Activated naive CD8-positive, alpha-beta T cell treated with anti-CD3 and anti-CD28 coated beads, Interleukin-2, amount 10 ng/mL, durations not matched to agents 7 days and 5 days (primary cell): ENCODE measurements at regions not wholly inside any gene's neighbourhood (a gene's known extent, or its start where the extent isn't known, plus 50 kb on each side); places are given as distances from the start of the nearest gene placed in this dataset.

Experiments
- ATAC-seq: fragments of 150-1000 bp; cut with Tn5 transposase; one replicate; pipeline ENCODE4 v1.10.0; 2021; ENCODE audit warnings: low read depth, moderate library complexity
- POLR2A ChIA-PET: fragments of 350-600 bp; sonication (Branson Sonifier 250); formaldehyde crosslinking; loops from one replicate; lab custom pipeline; 2021; ENCODE audit warnings: antibody characterized with exemption; lab: Charles Lee
- DNase-seq: peaks from one replicate; pipeline ENCODE4 v3.0.0; 2021
- H3K27ac Mint-ChIP-seq: one replicate; pipeline ENCODE4 v1.8.0; 2022; ENCODE audit warnings: mild to moderate bottlenecking, mixed read lengths
- H3K27me3 Mint-ChIP-seq: one replicate; pipeline ENCODE4 v1.8.0; 2022; ENCODE audit warnings: mild to moderate bottlenecking, moderate library complexity, mixed read lengths
- H3K36me3 Mint-ChIP-seq: one replicate; pipeline ENCODE4 v1.8.0; 2021; ENCODE audit warnings: mild to moderate bottlenecking, mixed read lengths
- H3K4me1 Mint-ChIP-seq: one replicate; pipeline ENCODE4 v1.8.0; 2021; ENCODE audit warnings: mixed read lengths
- H3K4me3 Mint-ChIP-seq: one replicate; pipeline ENCODE4 v1.8.0; 2022; ENCODE audit warnings: mild to moderate bottlenecking, moderate library complexity, mixed read lengths
- H3K9me3 Mint-ChIP-seq: one replicate; pipeline ENCODE4 v1.8.0; 2021; ENCODE audit warnings: mixed read lengths

DNA sequence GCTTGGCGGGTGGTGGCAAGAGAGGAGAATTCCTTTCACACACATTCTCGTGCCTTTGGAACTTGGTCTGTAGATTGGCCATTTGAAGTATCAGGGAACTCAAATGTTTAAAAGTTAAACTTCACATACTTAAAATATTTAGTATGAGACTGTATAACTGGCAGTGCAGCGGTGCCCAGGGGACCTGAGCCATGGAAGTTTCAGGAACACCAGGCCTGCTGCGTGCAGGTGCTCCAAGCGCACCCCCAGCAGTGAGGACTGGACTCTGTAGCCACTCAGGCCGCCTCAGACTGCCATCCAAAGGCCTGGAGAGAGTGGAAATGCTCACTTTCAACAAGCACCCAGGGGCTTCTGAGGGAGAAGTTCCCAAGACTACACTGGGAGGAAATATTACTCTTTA, 273.5 kb upstream of the IRX2 start:
- no peak for ATAC-seq
- no peaks in the 10 kb centered on the region for H3K36me3 Mint-ChIP-seq
- H3K27ac Mint-ChIP-seq: no peak overlapping the region
- peaks cover 6% of the 10 kb centered on the region for H3K9me3 Mint-ChIP-seq
- H3K27me3 Mint-ChIP-seq: no peaks in the 10 kb centered on the region
- DNase-seq: no peak
- H3K4me3 Mint-ChIP-seq: no peak overlapping the region
- H3K4me1 Mint-ChIP-seq: no peaks in the 10 kb centered on the region
- POLR2A ChIA-PET: no interaction called here

DNA sequence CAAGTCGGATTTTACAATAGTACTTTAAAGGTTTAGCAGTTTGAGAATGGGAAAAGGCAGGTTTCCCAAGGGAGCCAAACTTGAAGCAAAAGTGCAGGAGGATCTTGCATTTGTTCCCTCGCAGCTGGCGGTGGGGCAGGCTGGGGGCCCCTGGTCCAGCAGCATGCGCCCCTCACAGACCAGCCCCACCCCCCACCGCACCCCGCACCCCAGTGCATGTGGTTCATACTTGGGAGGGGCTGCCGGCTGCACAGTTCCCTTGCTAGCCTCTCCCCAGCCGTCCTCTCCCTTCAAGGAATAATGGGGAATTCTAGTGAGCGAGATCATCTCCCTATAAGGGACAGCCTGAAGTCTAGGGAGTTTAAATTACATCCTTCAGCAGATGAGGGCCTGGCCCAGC, 273.1 kb upstream of the IRX2 start:
- Mint-ChIP-seq H3K36me3 (no peaks in the 10 kb centered on the region), H3K4me1 (no peaks in the 10 kb centered on the region), H3K27me3 (no peaks in the 10 kb centered on the region), H3K27ac (no peak overlapping the region), H3K4me3 (no peak overlapping the region), H3K9me3 (peaks cover 6% of the 10 kb centered on the region)
- ATAC-seq (no peak), DNase-seq (no peak)
- POLR2A ChIA-PET: no interaction called here

DNA sequence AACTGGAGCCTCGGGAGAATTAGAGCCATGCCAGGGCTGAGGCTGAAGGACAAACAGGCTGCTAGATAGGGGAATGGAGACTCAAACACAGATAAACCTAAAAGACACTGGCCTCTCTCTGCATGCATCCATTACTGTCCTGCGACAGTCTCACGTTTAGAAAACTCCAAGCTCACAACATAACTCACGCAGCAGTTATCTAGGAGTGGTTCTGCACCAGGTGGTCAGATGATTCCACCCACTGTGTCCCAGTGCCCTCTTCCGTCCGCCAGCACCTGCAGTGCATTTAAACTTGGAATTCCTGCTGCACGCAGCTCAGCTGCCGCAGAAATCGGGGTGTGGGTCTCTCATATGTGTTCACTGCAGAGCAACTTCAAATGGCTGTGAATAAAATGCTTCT, 272.6 kb upstream of the IRX2 start:
- POLR2A ChIA-PET: no interaction called here
- Mint-ChIP-seq H3K9me3 (peaks cover 6% of the 10 kb centered on the region), H3K4me3 (no peak overlapping the region), H3K4me1 (no peaks in the 10 kb centered on the region), H3K27me3 (no peaks in the 10 kb centered on the region), H3K36me3 (no peaks in the 10 kb centered on the region), H3K27ac (no peak overlapping the region)
- no peak for ATAC-seq
- DNase-seq: no peak

DNA sequence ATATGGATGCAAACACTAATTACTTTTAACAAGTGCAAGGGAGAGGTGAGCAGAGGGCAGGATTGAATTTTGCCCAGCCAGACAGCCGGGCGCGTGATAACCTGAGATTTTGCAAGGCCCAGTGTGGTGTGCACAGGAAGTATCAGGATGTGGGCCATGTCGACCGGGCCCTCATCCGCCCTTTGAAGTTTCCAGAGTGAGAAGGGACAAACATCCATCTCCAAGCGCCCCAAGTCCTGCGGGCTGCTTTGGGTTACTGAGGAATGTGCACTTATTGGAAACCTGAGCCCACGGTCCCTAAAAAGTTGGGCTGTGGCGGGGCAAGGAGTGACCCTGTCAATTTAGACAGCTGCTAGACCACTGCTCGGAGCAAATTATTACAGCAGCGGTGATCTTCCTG, 272.2 kb upstream of the IRX2 start:
- no peak for DNase-seq
- POLR2A ChIA-PET: no interaction called here
- no peaks in the 10 kb centered on the region for H3K4me1 Mint-ChIP-seq
- no peaks in the 10 kb centered on the region for H3K27me3 Mint-ChIP-seq
- no peaks in the 10 kb centered on the region for H3K36me3 Mint-ChIP-seq
- no peak overlapping the region for H3K4me3 Mint-ChIP-seq
- no peak for ATAC-seq
- H3K27ac Mint-ChIP-seq: no peak overlapping the region
- peaks cover 6% of the 10 kb centered on the region for H3K9me3 Mint-ChIP-seq

DNA sequence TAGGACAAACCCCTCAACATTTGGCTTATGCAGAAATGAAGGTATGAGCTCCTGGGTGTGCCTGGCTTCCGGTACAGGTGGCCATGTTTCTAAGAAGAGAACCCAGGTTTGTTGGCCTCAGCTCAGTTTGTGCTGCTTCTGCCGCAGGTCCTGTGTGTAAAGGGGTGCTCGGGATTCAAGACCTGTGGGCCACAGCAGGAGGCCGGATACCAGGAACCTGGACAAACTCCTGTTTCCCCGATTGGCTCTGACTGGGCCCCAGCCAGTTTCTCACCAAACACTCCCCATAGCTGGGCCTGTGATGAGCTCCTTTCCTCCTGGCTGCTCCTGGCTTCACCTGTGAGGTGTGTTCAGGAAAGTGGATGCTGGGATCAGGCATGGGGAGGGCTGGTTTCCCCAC, 271.2 kb upstream of the IRX2 start:
- H3K36me3 Mint-ChIP-seq: no peaks in the 10 kb centered on the region
- POLR2A ChIA-PET: no interaction called here
- no peak overlapping the region for H3K4me3 Mint-ChIP-seq

DNA sequence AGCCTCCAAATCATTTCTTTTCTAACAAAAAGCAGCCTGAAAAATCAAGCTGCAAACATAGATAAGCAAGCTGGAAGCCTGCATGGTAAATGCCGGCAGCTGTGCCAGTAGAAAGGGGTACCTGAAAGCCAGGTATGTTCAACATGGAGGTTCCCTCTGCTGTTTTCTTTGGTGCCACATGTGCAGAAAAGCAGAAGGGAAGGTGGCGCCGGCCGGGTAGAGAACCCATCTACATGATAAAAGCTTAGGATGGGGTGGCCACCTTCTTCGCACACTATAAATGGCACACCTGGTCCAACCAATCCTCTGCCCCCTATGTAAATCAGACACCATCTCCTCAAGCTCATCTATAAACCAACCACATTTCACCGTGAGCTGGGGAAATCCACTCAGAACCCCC, 268.9 kb upstream of the IRX2 start:
- H3K4me3 Mint-ChIP-seq: no peak overlapping the region
- H3K4me1 Mint-ChIP-seq: no peaks in the 10 kb centered on the region
- no peaks in the 10 kb centered on the region for H3K36me3 Mint-ChIP-seq
- H3K27ac Mint-ChIP-seq: no peak overlapping the region
- no peaks in the 10 kb centered on the region for H3K27me3 Mint-ChIP-seq
- POLR2A ChIA-PET: no interaction called here
- ATAC-seq (no peak), DNase-seq (no peak)
- H3K9me3 Mint-ChIP-seq: peaks cover 4% of the 10 kb centered on the region

More for the DNA sequence above, 271.2 kb upstream of the IRX2 start:
- DNase-seq (no peak), ATAC-seq (no peak)
- H3K27me3 Mint-ChIP-seq: no peaks in the 10 kb centered on the region
- no peak overlapping the region for H3K27ac Mint-ChIP-seq
- H3K4me1 Mint-ChIP-seq: no peaks in the 10 kb centered on the region
- peaks cover 4% of the 10 kb centered on the region for H3K9me3 Mint-ChIP-seq

DNA sequence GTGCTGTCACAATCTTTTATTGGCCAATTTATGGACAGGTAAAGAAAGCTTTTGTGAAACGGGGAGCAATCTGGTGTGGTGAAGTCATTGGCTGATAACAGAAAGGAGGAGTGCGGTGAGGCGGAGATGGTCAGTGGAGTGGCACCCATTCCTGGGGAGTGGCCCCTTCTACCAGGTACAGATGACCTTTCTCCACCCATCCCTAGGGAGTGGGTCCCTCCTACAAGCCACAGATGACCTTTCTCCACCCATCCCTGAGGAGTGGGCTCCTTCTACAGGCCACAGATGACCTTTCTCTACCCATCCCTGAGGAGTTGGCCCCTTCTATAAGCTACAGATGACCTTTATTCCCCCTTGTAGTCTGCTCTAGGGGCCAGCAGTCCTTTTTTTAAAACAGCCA, 267.6 kb upstream of the IRX2 start:
- DNase-seq (no peak), ATAC-seq (no peak)
- H3K9me3 Mint-ChIP-seq: peaks cover 2% of the 10 kb centered on the region
- no peak overlapping the region for H3K27ac Mint-ChIP-seq
- no peaks in the 10 kb centered on the region for H3K27me3 Mint-ChIP-seq
- no peaks in the 10 kb centered on the region for H3K4me1 Mint-ChIP-seq
- no peaks in the 10 kb centered on the region for H3K36me3 Mint-ChIP-seq
- no peak overlapping the region for H3K4me3 Mint-ChIP-seq
- POLR2A ChIA-PET: no interaction called here

DNA sequence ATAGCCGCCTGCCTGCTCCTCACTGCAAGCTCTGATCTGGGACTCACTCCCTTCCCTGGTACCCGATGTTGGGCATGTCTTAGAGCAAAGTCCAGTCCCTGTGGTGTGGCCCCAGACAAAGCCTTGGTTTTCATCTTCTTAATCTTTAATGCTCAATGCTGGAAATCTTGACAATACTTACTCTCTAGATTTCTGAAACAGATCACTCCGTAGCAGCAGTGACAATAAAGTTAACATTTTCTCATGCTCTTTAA, 260.2 kb upstream of the IRX2 start:
- Mint-ChIP-seq H3K36me3 (no peaks in the 10 kb centered on the region), H3K4me1 (no peaks in the 10 kb centered on the region), H3K9me3 (no peaks in the 10 kb centered on the region), H3K27ac (no peak overlapping the region), H3K27me3 (no peaks in the 10 kb centered on the region), H3K4me3 (no peak overlapping the region)
- DNase-seq (no peak), ATAC-seq (no peak)
- POLR2A ChIA-PET: no interaction called here

DNA sequence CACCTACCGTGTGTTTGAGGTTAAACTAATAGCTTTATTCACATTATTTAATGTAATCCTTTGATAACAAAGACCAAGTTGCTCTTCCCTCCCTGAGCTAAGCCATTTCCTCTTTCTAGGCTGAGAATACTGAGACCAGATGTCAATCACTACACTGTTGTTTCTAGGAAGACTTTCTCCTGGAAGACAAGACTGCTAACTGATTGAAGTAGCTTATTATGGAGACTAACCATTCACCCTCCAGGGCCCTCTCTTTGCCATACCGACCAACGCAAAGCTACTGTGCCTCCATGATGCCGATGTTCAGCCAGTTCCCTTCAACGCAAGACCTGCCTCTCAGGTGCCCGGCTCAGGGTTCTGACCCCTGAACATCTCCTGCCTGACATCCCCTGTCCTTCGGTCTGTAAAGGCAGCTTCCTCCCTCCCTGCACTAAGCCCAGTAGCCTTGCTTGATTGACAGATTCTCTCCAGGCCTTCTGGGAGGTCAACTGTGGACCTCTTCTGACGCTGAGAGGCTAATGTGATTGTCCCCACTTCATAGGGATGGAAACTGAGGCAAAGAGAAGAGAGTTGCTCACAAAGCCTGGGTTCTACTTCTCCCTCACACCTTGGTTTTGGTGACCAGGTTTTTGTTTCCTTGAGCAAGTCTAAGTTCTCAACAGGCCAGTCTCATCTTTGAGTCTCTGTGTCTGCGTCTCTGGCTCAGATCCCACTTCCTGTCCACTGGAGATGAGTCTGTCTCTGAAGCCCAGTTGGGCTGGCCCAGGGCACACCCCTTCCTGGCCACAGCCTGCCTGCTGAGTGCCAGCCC, 259.7 kb upstream of the IRX2 start:
- DNase-seq (no peak), ATAC-seq (no peak)
- Mint-ChIP-seq H3K36me3 (no peaks in the 10 kb centered on the region), H3K27ac (no peak overlapping the region), H3K4me1 (no peaks in the 10 kb centered on the region), H3K9me3 (no peaks in the 10 kb centered on the region), H3K4me3 (no peak overlapping the region), H3K27me3 (no peaks in the 10 kb centered on the region)
- POLR2A ChIA-PET: no interaction called here

DNA sequence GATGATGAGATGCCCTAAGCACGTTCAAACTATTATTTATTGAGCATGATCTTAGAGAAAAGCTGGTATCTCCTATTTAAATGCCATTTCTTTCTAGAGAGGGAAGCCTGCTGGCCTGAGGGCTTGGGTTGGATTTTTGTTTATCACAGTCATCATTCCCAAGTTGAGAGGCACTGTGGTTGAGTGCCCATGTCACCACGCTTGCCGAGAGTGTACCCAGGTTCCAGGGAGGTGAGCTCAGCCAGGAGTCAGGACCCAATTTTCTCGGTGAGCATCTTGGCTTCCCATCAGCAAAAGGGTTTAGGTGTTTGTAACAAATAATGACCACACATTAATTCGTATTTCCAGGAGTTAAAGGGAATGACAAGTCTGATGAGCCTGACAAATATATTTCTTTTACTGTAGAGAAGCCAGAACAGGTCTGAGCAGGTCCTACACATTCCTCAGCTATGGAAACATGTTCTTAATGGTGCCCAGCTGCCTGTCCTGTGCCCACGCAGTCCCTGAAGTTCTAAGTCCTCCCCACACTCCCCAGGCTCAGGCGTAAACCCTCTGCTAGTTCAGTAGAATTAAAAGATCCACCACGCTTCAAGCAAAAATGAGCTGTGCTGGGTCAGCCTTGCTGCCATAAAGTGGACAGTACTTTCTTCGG, 258.9 kb upstream of the IRX2 start:
- no peaks in the 10 kb centered on the region for H3K36me3 Mint-ChIP-seq
- no peak overlapping the region for H3K27ac Mint-ChIP-seq
- DNase-seq (no peak), ATAC-seq (no peak)
- H3K9me3 Mint-ChIP-seq: peaks cover under 1% of the 10 kb centered on the region
- POLR2A ChIA-PET: no interaction called here
- no peaks in the 10 kb centered on the region for H3K27me3 Mint-ChIP-seq
- H3K4me3 Mint-ChIP-seq: no peak overlapping the region
- no peaks in the 10 kb centered on the region for H3K4me1 Mint-ChIP-seq

DNA sequence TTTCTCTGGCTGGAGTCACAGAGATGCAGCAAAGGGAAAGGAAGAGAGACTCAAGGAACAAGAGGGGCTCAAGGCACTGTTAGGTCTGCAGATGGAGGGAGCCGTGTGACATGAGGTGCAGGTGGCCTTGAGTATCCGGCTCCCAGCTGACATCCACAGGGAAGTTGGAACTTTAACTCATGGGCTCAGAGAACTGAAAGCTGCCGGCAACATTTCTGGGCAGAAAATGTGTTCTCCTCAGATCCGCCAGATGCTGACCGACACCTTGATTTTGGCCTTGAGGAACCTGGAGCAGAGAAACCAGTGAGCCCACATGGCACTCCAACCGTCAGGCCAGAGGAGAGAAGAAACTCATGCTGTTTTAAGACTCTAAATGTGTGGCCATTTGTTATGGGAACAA, 258.1 kb upstream of the IRX2 start:
- Mint-ChIP-seq H3K27ac (no peak overlapping the region), H3K4me3 (no peak overlapping the region), H3K27me3 (no peaks in the 10 kb centered on the region), H3K4me1 (no peaks in the 10 kb centered on the region), H3K9me3 (peaks cover 3% of the 10 kb centered on the region), H3K36me3 (no peaks in the 10 kb centered on the region)
- POLR2A ChIA-PET: no interaction called here
- DNase-seq (no peak), ATAC-seq (no peak)

DNA sequence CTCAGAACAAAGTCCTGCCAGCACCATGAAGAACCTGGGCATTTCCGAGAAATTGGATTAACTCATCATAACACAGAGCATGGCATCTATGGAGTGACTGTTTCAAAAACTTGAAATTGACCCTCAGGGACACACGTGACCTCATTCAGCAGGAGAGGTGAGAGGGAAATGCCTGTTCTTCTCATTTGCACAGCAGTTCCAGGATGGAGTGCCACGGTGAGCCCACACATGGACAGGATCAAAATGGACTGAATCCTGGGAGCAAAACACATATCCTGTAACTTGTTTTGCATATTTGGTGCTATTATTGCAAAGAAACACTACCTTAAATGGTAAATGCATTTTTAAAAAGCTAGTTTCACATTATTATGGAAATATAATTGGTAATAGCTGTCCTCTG, 256.1 kb upstream of the IRX2 start:
- H3K27me3 Mint-ChIP-seq: no peaks in the 10 kb centered on the region
- H3K36me3 Mint-ChIP-seq: no peaks in the 10 kb centered on the region
- no peak for DNase-seq
- no peak for ATAC-seq
- POLR2A ChIA-PET: no interaction called here
- H3K27ac Mint-ChIP-seq: no peak overlapping the region
- no peaks in the 10 kb centered on the region for H3K4me1 Mint-ChIP-seq
- no peak overlapping the region for H3K4me3 Mint-ChIP-seq
- peaks cover 3% of the 10 kb centered on the region for H3K9me3 Mint-ChIP-seq

DNA sequence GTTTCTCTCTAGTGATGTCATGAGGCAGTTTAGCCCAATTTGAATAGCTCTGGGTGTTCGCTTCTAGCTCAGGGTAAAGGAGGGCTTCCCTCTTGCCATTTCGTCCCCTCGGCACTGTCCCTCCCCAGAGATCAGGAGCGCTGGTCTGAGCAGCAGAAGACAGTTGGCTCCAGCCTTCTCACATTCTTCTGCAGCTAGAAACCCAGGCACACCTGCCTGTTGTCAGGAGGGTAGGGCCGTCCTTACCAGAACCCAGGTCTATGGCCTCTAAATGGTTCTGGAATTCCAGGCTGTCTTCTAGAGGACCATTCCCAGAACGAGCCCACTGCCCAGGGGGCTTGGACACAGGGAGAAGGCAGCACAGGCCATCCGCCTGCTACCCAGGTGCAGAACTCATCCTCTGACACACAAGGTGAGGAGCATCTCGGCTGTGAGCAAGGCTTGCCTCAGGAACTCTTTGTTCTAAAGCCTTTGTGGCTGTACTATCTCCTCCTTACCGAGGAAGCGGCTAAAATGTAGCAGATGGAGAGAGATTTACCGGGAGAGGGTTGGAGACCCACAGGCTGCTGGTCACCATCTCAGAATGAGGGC, 255.6 kb upstream of the IRX2 start:
- Mint-ChIP-seq H3K36me3 (no peaks in the 10 kb centered on the region), H3K27me3 (no peaks in the 10 kb centered on the region), H3K9me3 (peaks cover 3% of the 10 kb centered on the region), H3K4me3 (no peak overlapping the region), H3K27ac (no peak overlapping the region), H3K4me1 (no peaks in the 10 kb centered on the region)
- ATAC-seq: no peak
- POLR2A ChIA-PET: no interaction called here
- DNase-seq: no peak

DNA sequence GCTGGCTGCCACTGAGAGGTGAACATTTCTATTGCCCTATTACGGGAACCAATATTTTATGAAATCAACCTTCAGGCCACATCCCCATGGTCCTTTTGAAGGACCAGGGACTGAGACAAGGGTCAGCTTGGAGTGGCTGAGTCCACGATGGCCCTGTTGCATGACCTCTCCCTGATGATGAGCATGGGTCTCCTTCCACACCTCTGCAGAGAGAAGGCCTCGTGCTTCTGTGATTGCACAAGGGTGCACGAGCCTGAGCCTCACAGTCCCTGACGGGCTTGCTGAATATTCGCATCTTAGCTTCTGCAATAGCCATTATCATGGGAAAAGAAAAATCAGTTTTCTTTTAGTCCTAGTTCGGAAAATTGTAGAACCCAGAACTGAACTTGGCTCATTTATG, 255.0 kb upstream of the IRX2 start:
- ATAC-seq (no peak), DNase-seq (no peak)
- Mint-ChIP-seq H3K4me1 (no peaks in the 10 kb centered on the region), H3K4me3 (no peak overlapping the region), H3K9me3 (peaks cover 3% of the 10 kb centered on the region), H3K36me3 (no peaks in the 10 kb centered on the region), H3K27me3 (no peaks in the 10 kb centered on the region), H3K27ac (no peak overlapping the region)
- POLR2A ChIA-PET: no interaction called here
